MG63 (cell line): ENCODE measurements at regions not wholly inside any gene's neighbourhood (a gene's known extent, or its start where the extent isn't known, plus 50 kb on each side); places are given as distances from the start of the nearest gene placed in this dataset.
"Not testable (repeated sequence)": the region's sequence is repeated elsewhere in the genome, so short reads cannot be mapped to it uniquely, and the experiment has no call there.

ENCODE experiments used
- DNase-seq: peaks from one replicate; pipeline ENCODE4 v3.0.0-alpha.2; 2020
- H3K27me3 ChIP-seq: fragments of 250-450 bp; sonication (Bioruptor Pico); 2 replicates; pipeline ENCODE4 v1.5.1; 2020; ENCODE audit warnings: mild to moderate bottlenecking, moderate library complexity
- H3K36me3 ChIP-seq: fragments of 250-450 bp; sonication (Bioruptor Pico); 2 replicates; pipeline ENCODE4 v1.5.1; 2020; ENCODE audit warnings: mild to moderate bottlenecking, moderate library complexity
- H3K4me3 ChIP-seq: fragments of 250-450 bp; sonication (Bioruptor Pico); 2 replicates; pipeline ENCODE4 v1.5.1; 2020; ENCODE audit warnings: mild to moderate bottlenecking, moderate library complexity
- H3K9me3 ChIP-seq: fragments of 250-450 bp; sonication (Bioruptor Pico); 2 replicates; pipeline ENCODE4 v1.5.1; 2020; ENCODE audit warnings: mild to moderate bottlenecking, moderate library complexity

DNA sequence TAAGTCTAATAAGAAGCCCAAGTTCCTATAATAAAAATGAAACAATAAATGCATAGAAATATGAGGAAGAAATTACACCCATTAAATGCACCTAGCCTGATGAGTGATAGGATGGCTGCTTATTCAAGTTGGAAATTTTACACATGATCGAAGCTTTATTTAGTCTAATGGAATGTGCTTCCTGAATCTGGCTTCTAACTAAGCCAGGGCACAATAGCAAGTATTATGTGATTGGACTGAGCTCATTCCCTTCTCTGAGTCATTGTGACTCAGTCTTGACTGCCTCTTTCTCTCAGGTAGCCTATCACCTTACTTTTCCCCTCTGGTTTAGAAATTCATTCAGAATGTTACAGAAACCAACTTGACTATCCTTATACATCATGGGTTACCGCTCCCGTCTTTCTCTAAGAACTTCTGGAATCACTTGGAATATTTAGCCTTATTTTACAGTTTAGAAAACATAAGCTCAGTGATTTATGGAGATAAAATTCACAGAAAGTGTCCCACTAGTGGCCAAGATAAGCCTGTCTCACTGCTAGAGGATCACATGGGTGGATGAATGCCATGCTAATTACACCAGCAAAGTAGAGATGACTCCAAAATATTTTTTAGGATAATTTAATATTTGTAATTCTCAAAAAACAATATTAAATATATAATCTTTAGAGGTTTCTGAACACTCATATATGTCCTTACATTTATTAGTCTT lies 505.3 kb upstream of the JAG1 start:
- Histone ChIP-seq H3K4me3 (no peak overlapping the region), H3K9me3 (no peaks in the 10 kb centered on the region), H3K27me3 (no peaks in the 10 kb centered on the region), H3K36me3 (no peaks in the 10 kb centered on the region)
- DNase-seq: peak; percentile 3

DNA sequence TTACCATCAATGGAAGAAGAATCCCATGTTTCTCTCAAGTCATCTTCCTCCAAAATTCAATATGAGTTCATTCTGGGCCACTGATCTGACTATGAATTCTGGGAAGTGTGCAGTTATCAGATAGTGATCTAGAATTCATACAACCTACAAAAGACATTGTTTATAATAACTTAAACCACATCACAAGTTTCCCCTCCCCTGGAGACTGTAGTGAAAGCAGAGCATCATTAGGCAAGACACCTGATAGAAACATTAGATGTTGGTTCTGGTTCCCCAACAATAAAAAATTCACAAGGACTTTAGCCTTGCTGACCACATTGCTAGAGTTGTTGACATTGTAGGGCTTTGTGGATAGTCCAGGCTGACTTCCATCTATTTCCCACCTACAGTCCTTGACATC lies 506.4 kb upstream of the JAG1 start:
- no peaks in the 10 kb centered on the region for H3K9me3 ChIP-seq
- H3K4me3 ChIP-seq: no peak overlapping the region
- no peak for DNase-seq
- no peaks in the 10 kb centered on the region for H3K27me3 ChIP-seq
- H3K36me3 ChIP-seq: no peaks in the 10 kb centered on the region

DNA sequence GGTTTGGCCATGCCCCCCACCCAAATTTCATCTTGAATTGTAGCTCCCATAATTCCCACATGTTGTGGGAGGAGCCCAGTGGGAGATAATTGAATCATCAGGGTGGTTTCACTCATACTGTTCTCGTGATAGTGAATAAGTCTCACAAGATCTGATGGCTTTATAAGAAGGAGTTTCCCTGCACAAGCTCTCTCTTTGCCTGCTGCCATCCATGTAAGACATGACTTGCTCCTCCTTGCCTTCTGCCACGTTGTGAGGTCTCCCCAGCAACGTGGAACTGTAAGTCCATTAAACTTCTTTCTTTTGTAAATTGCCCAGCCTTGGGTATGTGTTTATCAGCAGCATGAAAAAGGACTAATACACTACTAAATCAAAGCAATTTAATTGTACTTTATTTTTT lies 507.3 kb upstream of the JAG1 start:
- H3K36me3 ChIP-seq, H3K9me3 ChIP-seq, H3K4me3 ChIP-seq, DNase-seq, H3K27me3 ChIP-seq: not testable (repeated sequence)

DNA sequence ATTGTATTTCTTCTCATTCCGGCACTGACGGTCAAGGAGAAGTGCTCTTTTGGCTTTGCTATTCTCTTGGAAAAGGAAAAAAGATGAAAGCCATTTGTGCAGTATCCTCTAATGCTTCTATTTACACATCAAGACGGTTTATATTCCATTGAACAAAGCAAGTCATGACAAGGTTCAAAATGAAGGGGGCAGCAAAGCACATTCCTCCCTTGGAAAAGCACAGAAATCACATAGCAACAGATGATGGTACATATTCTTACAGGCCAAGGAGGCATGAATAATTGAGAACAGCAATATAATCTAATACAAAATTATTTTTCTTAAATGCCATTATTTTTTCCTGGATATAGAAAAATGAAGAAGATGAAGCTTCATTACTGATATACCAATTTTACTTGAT lies 508.2 kb upstream of the JAG1 start:
- Histone ChIP-seq H3K27me3 (no peaks in the 10 kb centered on the region), H3K4me3 (no peak overlapping the region), H3K9me3 (no peaks in the 10 kb centered on the region), H3K36me3 (no peaks in the 10 kb centered on the region)
- DNase-seq: no peak

DNA sequence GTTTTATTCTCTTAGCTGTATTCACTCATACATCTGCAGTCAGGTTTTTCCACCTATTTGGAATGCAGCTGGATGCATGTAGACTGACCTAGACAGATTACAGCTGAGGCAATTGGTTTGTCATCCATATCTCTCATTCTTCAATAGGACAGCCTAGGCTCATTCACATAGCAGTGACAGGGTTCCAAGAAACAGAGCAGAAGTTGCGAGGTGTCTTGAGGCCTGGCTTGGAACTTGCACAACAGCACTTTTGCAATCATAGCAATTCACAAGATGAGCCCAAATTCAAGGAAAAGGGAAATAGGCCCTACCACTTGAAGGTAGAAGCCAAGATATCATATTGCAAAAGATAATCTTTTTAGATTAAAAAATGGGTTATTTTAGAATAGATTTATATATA lies 508.9 kb upstream of the JAG1 start:
- H3K27me3 ChIP-seq: no peaks in the 10 kb centered on the region
- H3K4me3 ChIP-seq: no peak overlapping the region
- no peaks in the 10 kb centered on the region for H3K9me3 ChIP-seq
- DNase-seq: no peak
- H3K36me3 ChIP-seq: no peaks in the 10 kb centered on the region

DNA sequence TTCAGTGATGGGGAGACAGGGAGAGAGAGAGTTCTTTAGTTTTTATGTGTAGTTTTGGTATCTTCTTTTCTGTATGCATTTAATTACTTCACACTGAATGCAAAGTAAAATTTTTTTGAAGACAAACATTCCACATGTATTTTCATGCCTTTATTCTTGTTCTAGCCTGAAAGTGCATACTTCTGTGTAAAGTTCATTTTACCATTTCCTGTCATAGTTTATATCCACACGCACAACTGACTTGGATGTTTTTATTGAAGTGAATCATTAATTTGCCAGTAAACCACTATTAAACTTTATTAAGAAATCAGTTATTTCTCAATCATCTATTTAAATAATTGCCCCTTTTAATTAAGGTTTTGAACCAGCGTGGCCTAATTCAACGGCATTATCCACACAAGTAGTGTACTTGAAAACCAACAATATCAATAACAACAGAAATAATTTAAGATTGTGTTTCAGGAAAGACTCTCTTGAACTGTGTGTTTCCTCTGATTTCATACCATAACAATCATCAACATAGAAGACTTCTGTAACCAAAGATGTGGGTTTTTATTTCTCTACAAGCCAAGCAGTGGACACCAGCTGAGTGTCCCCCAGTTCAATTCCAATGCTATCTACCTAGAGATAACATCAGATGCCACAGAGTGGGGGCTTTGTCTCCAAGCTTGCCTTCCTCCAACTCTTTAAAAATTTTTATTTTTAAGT lies 512.7 kb upstream of the JAG1 start:
- H3K27me3 ChIP-seq: no peaks in the 10 kb centered on the region
- H3K36me3 ChIP-seq: no peaks in the 10 kb centered on the region
- DNase-seq: no peak
- no peak overlapping the region for H3K4me3 ChIP-seq
- no peaks in the 10 kb centered on the region for H3K9me3 ChIP-seq

DNA sequence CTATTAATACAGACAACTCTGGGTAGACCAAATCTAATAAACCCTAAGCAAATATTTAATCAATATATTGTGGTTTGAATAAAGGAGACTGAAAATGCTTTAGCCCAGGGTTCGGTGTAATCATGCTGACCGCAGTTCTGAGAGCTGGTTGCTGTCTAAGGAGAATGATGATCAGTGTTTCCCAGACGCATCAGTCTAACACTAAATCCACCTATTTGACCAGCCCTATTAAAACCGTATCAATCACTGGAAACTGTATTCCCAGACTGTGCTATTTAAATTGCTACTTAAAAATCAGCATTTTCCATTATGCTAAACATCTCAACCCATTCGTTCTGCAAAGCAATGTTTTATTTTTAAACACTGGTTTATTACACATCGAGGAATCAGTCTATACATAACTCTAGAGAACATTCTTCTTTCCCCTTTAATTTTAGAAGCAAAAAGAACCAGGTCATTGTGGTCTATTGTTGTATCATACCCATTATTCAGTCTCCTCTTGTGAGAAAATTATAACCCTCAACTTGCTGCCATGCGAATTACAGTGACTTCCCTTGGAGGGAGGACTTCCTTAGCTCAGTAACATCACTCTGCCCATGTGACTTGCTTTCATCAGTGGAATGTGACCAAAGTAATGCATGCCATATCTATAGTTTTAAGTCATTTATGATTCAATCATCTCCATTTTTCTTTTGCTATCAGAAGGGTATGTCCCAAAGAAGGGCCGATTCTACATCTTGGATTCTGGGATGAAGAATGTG lies 515.2 kb upstream of the JAG1 start:
- Histone ChIP-seq H3K4me3 (no peak overlapping the region), H3K9me3 (no peaks in the 10 kb centered on the region), H3K27me3 (no peaks in the 10 kb centered on the region), H3K36me3 (no peaks in the 10 kb centered on the region)
- DNase-seq: no peak

DNA sequence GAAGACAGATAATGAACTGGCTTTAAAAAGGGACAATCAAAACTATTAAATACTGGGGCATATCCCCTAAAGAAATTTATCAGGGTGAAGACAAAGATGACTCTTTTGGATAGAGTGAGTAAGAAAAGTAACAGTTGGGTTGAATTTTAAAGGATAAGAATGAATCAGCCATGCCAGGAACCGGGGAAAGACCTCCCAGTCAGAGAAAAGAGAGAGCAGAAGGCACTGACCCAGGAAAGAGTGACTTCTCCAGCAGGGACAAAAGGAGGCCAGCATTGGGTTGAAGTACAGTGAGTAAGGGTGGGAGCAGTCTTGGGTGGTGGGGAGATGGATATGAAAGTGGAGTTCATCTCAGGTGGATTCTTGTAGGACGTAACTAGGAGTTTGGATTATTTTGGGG lies 516.9 kb upstream of the JAG1 start:
- H3K36me3 ChIP-seq: no peaks in the 10 kb centered on the region
- no peak overlapping the region for H3K4me3 ChIP-seq
- no peak for DNase-seq
- no peaks in the 10 kb centered on the region for H3K9me3 ChIP-seq
- H3K27me3 ChIP-seq: no peaks in the 10 kb centered on the region

DNA sequence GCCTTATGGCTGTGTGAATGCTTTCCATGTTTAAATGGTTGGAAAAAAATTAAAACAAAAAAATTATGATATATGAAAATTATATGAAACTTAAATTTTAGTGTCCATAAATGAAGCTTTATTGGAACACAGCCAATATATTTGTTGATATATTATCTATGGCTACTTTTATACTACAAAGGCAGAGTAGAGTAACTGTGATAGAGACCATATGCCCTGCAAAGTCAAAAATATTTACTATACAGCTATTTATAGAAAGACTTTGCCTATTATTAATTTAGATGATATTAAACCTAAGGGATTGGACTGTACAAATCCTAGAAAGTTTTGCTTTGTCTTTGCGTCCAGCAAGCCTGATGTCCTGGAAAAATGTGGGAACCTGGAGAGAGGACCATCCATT lies 518.3 kb upstream of the JAG1 start:
- Histone ChIP-seq H3K36me3 (no peaks in the 10 kb centered on the region), H3K4me3 (no peak overlapping the region), H3K9me3 (no peaks in the 10 kb centered on the region), H3K27me3 (no peaks in the 10 kb centered on the region)
- no peak for DNase-seq

DNA sequence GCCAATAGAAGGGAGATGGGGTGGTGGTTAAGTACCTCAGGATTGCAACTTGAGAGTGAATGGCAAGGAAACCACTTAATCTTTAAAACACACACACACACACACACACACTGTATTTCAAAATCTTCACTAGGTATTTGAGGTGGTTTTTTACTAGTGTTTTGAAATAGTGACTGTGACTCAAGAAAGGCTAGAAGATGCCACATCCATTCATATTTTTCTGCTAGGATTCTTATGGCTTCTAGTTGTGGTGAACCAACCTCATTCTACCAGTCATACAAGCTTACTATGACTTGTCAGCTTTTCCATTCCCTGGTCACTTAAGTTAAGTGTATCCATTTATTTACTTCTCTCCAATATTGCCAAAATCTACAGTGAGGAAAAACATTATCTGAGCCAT lies 519.4 kb upstream of the JAG1 start:
- Histone ChIP-seq H3K27me3 (no peaks in the 10 kb centered on the region), H3K4me3 (no peak overlapping the region), H3K9me3 (no peaks in the 10 kb centered on the region), H3K36me3 (no peaks in the 10 kb centered on the region)
- DNase-seq: no peak

DNA sequence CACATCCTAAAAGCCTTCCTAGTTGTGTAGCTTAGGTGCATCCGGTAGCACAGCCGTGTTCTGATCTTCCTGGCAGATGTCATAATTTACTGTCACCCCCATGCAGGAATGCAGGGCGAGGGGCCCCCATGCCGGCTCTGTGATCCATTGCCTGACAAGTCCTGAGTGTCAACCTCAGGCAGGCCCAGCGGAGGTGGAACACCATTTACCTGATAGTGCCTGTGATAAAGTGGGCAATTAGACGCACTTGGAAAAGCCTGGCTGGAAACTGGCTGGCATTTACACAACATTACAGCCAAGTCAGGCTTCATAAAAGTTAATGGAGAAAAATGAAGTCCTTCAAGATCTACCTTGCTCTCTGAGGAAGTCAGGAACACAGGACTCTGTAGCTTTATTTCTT lies 521.4 kb upstream of the JAG1 start:
- Histone ChIP-seq H3K36me3 (no peaks in the 10 kb centered on the region), H3K9me3 (no peaks in the 10 kb centered on the region), H3K4me3 (no peak overlapping the region), H3K27me3 (no peaks in the 10 kb centered on the region)
- no peak for DNase-seq

DNA sequence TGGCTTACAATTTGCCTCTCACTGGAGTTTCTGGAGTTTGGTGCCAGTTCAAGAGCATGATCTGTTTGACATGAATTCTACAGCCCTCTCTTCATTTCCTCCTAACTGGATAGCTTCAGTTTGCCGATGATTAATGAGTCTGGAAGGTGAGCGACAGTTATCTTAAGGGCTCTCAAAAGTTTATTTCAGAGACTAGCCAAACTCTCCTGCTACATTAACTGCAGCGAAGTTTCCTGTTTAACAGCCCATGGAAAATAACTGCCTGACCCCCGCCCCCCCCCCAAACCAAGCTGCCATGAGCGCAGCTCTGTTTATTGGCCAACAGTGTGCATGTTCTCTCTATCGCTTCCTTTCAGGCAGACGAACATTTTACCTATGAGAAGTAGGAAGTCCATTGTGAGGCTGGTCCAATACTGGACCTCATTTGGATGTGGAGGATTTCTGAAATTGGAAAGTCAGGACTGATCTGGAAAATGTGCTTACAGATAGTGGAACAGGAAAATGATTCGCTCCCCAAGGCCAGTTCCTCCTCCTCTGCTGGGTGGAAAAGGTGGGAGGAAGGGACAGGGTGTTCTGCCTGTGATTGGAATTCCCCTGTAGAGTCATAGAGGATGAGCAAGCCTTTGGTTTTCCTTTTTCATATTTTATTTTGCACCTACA lies 522.2 kb upstream of the JAG1 start:
- H3K9me3 ChIP-seq: no peaks in the 10 kb centered on the region

DNA sequence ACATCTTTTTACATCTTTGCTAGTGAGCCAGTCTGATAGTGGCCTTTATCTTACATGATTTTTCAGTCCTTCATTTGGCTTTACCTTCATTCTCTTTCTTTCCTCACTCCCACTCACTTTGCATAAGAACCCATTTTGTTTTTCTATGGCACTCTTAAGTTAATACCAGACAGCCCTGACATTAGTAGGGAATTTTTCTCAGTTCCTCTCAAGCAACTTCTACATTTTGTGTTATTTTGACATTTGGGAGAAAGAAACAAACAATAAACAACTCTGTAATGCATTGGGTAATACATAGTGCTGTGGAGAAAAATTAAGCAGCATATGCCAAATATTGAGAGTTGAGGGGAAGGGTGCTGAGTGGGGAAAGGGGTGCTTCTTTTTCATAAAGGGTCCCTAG lies 524.1 kb upstream of the JAG1 start:
- Histone ChIP-seq H3K36me3 (no peaks in the 10 kb centered on the region), H3K27me3 (no peaks in the 10 kb centered on the region), H3K9me3 (no peaks in the 10 kb centered on the region), H3K4me3 (no peak overlapping the region)
- no peak for DNase-seq

More for the DNA sequence above, 522.2 kb upstream of the JAG1 start:
- Histone ChIP-seq H3K4me3 (no peak overlapping the region), H3K27me3 (no peaks in the 10 kb centered on the region), H3K36me3 (no peaks in the 10 kb centered on the region)
- peak; percentile 42 for DNase-seq

DNA sequence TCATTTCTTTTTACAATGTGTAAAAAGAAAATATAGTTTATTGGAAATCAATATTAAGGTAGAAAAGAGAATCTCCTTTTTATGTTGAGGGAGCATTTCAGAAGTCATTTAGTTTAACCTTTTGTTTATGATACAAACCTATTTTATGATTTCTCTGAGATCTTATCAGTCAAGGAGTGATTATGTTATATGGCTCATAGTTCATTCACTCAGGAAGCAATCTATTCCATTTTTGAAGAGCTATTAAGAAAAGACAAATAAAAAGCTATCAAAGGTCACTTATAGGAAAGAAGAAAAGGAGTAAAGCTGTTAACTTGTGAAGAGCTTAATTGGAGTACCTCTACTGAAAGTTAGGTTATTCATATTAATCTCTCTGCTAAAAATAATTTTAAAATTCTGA lies 526.6 kb upstream of the JAG1 start:
- DNase-seq: no peak
- no peaks in the 10 kb centered on the region for H3K27me3 ChIP-seq
- no peaks in the 10 kb centered on the region for H3K36me3 ChIP-seq
- H3K4me3 ChIP-seq: no peak overlapping the region
- no peaks in the 10 kb centered on the region for H3K9me3 ChIP-seq

DNA sequence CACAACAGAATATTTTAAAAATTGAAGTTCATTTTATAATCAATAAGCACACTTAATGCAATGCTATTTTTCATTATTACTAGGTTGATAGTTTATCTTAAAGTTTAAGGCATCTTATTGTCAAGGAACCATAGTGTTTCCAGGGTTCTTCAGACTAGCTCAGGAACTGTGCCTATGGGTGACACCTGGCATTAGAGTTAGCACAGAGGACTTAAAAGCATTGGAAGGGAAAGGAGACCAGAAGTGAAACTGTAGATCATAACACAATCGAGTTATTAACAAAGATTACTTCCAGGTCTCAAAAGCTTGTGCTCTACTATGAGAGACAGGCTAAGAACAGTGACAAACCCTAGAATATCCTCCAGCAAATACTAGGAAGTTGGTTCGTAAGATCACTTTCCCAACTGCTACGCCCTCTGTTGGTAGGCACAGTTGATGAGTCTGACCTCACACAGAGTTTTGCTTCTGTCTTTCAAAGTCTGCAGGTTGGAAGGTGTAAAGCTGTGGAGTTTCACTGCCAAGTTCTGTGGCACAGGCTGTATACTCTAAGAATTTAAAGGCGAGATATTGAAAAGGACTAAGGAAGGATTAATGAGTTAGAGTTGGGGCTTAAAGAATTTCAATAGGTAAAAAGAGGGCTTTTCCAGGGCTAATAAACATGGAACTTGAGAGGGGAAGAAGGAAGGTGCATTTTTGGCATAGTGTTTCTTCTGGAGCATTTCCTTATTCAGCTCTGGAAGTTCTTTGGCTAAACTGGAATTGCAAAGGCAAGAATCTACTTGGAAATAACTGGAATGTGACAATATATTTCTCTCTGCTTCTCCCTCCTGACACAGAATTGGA lies 531.3 kb upstream of the JAG1 start:
- no peaks in the 10 kb centered on the region for H3K9me3 ChIP-seq
- DNase-seq: peak; percentile 40
- no peaks in the 10 kb centered on the region for H3K27me3 ChIP-seq
- H3K4me3 ChIP-seq: no peak overlapping the region
- no peaks in the 10 kb centered on the region for H3K36me3 ChIP-seq

DNA sequence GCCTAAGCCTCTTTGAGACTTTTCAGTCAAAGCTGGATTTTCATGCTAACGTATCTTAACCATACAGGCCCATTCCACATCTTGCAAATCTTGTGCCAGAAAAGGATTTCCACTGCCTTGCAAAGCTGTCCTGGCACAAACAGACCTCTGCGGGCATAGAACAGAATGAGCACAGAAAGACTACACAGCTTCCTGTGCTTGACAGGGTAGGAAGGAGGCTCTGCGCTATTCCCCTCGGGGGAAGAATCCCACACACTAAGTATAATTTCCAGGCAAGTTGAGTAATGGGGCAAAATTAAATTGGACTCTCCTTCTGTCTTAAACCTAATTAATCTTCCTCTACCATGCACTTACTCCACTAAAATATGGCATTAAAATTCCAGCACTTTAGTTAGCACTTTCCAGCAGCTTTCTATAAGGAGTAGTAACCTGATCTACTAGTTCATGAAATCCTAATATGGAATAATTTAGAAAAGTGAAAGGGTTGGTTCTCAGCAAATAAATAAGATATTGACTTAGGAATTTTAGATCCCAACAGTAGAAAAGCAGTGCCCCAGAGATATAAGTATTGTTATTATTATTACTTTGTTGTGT lies 532.1 kb upstream of the JAG1 start:
- Histone ChIP-seq H3K4me3 (no peak overlapping the region), H3K36me3 (no peaks in the 10 kb centered on the region), H3K27me3 (no peaks in the 10 kb centered on the region), H3K9me3 (no peaks in the 10 kb centered on the region)
- DNase-seq: no peak
